HL-60 (cell line): ENCODE measurements at regions not wholly inside any gene's neighbourhood (a gene's known extent, or its start where the extent isn't known, plus 50 kb on each side); places are given as distances from the start of the nearest gene placed in this dataset.

Experiments used
- DNase-seq, 2 experiments: peaks; one replicate each; pipeline ENCODE4 v3.0.0-alpha.2; 2010 to 2020; ENCODE audit warnings: low read depth in 1 of 2, low spot score in 1 of 2
- H3K27ac ChIP-seq: fragments of 250-450 bp; sonication (Bioruptor Pico); replicated peaks from 2 replicates; pipeline ENCODE4 v1.5.1; 2020; ENCODE audit warnings: mild to moderate bottlenecking, moderate library complexity
- H3K27me3 ChIP-seq: fragments of 250-450 bp; sonication (Bioruptor Pico); 2 replicates; pipeline ENCODE4 v1.5.1; 2021; ENCODE audit warnings: mild to moderate bottlenecking, moderate library complexity; ENCODE audit not compliant: insufficient read depth, poor library complexity, severe bottlenecking
- H3K4me3 ChIP-seq: replicated peaks from 2 replicates; pipeline ENCODE4 v1.5.1; 2011; ENCODE audit warnings: mild to moderate bottlenecking, control low read depth, low read length; ENCODE audit not compliant: insufficient read depth
- GABPA ChIP-seq: IDR thresholded peaks from 2 replicates; pipeline ENCODE4 v1.6.1; 2012; ENCODE audit warnings: low read depth
- POLR2AphosphoS5 ChIP-seq: IDR thresholded peaks from 2 replicates; pipeline ENCODE4 v1.6.1; 2012; ENCODE audit warnings: low read depth
- SPI1 ChIP-seq: IDR thresholded peaks from 2 replicates; pipeline ENCODE4 v1.6.1; 2012; ENCODE audit warnings: low read depth, mild to moderate bottlenecking, borderline replicate concordance
- TF ChIP-seq, protein P1 (sequence below): IDR thresholded peaks from 2 replicates; pipeline ENCODE4 v1.6.1; 2012; ENCODE audit warnings: low read depth; ENCODE audit not compliant: insufficient replicate concordance
- TF ChIP-seq, protein P2 (sequence below): IDR thresholded peaks from one replicate; pipeline ENCODE4 v1.5.1; 2011; ENCODE audit warnings: low read length, control low read depth, inconsistent platforms; ENCODE audit not compliant: insufficient read depth

DNA sequence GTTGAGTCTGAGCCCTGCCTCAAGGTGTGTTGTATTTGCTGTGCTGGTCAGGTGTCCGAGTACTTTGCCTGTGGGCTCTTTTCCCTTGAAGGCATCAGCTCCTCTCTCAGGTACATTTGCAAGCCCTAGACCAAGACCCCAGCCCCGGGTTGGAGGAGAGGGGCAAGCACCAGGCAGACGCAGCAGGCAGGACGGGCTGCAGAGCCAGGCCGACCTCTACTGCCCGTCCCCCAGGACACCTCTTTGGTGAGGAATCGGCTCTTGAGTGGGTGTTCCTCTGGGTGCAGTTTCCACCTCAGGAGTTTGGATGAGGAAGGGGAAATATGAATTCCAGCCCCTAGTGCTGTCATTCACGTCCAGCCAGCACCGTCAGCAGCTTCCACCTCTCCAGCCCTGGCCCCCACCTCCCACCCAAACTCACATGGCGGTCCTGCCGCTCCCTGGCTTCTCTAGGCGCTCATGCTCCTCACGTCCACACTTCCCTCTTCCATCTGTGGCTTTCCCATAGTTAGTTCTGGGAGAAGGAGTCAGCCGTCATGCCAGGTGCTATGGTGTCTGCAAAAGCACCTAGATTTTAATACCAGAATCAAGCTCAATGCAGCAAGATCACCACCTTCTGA is 183.9 kb downstream of the DLL1 start:
- TF ChIP-seq POLR2AphosphoS5 (no peak), SPI1 (no peak), GABPA (no peak)
- TF ChIP-seq, protein P1, sequence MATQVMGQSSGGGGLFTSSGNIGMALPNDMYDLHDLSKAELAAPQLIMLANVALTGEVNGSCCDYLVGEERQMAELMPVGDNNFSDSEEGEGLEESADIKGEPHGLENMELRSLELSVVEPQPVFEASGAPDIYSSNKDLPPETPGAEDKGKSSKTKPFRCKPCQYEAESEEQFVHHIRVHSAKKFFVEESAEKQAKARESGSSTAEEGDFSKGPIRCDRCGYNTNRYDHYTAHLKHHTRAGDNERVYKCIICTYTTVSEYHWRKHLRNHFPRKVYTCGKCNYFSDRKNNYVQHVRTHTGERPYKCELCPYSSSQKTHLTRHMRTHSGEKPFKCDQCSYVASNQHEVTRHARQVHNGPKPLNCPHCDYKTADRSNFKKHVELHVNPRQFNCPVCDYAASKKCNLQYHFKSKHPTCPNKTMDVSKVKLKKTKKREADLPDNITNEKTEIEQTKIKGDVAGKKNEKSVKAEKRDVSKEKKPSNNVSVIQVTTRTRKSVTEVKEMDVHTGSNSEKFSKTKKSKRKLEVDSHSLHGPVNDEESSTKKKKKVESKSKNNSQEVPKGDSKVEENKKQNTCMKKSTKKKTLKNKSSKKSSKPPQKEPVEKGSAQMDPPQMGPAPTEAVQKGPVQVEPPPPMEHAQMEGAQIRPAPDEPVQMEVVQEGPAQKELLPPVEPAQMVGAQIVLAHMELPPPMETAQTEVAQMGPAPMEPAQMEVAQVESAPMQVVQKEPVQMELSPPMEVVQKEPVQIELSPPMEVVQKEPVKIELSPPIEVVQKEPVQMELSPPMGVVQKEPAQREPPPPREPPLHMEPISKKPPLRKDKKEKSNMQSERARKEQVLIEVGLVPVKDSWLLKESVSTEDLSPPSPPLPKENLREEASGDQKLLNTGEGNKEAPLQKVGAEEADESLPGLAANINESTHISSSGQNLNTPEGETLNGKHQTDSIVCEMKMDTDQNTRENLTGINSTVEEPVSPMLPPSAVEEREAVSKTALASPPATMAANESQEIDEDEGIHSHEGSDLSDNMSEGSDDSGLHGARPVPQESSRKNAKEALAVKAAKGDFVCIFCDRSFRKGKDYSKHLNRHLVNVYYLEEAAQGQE: no peak
- TF ChIP-seq, protein P2, sequence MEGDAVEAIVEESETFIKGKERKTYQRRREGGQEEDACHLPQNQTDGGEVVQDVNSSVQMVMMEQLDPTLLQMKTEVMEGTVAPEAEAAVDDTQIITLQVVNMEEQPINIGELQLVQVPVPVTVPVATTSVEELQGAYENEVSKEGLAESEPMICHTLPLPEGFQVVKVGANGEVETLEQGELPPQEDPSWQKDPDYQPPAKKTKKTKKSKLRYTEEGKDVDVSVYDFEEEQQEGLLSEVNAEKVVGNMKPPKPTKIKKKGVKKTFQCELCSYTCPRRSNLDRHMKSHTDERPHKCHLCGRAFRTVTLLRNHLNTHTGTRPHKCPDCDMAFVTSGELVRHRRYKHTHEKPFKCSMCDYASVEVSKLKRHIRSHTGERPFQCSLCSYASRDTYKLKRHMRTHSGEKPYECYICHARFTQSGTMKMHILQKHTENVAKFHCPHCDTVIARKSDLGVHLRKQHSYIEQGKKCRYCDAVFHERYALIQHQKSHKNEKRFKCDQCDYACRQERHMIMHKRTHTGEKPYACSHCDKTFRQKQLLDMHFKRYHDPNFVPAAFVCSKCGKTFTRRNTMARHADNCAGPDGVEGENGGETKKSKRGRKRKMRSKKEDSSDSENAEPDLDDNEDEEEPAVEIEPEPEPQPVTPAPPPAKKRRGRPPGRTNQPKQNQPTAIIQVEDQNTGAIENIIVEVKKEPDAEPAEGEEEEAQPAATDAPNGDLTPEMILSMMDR: no peak
- Histone ChIP-seq H3K4me3 (no peak overlapping the region), H3K27me3 (no peaks in the 10 kb centered on the region), H3K27ac (no peak overlapping the region)
- DNase-seq: no peak

DNA sequence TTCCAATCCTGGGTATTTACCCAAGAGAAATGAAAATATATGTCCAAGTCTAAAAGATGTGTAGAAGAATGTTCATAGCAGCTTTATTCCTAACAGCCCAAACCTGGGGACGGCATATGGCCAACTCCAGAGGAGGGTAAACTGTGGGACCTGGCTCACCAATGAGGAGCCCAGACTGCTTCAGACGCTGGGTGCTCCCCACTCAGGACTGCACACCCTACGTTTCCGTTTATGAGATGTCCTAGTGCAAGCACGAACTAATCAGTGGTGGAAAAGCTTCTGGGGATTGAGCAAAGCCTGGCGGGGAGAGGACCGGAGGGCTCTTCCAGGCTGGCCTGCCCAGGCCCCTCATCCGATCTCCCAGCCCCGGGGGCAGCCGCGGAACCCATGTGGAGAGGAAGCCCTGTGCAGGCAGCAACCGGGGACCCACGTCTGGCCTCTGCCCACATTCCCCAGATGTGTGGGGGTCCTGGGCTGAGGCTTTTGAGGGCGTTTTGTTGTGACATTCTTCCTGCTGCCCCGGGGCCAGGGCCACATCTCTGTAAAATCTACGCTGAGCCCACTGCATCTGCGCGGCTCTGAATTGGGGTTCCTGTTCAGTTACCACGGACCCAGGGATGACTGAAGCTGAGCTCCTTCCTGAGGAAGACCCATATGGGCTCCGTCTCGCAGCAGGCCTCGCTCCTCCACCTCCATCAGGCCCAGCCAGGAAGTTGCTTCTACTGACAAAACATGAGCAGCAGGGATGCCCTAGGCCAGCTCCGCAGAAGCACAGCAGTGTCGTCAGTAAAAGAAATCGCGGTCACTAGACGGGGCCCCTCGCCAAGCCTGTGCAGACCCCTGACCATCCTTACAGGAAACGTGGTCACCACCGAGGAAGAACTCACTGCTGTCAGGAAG is 188.0 kb downstream of the DLL1 start:
- Histone ChIP-seq H3K27me3 (no peaks in the 10 kb centered on the region), H3K4me3 (no peak overlapping the region), H3K27ac (no peak overlapping the region)
- DNase-seq: no peak
- TF ChIP-seq SPI1: no peak
- no peak for TF ChIP-seq POLR2AphosphoS5
- no peak for TF ChIP-seq GABPA
- TF ChIP-seq, protein P2: no peak
- TF ChIP-seq, protein P1: no peak

DNA sequence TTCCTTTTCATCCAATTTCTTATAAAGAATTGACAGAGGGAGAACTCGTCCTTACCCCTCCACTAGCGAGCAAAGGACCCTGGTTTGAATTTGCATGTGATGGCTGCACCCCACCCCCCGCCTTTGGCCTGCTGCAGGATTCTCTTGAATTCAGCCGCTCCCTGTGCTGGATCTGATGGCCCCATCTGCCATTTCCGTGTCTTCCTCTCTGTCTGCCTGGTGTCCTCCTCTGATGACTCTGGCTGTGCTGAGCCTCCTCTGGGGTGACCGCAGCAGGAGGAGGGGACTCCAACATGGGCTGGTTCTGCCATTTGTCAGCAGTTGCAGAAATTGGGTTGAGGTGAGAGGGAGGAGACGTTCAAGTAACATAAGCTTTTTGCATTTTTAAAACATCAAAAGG is 188.8 kb downstream of the DLL1 start:
- TF ChIP-seq SPI1: no peak
- no peak for TF ChIP-seq GABPA
- TF ChIP-seq, protein P2: no peak
- TF ChIP-seq, protein P1: no peak
- TF ChIP-seq POLR2AphosphoS5: no peak
- H3K27me3 ChIP-seq: no peaks in the 10 kb centered on the region
- DNase-seq: no peak
- no peak overlapping the region for H3K27ac ChIP-seq
- H3K4me3 ChIP-seq: no peak overlapping the region
